Activated naive CD8-positive, alpha-beta T cell treated with anti-CD3 and anti-CD28 coated beads, Interleukin-2, amount 10 ng/mL, durations not matched to agents 7 days and 5 days (primary cell): ENCODE measurements at regions not wholly inside any gene's neighbourhood (a gene's known extent, or its start where the extent isn't known, plus 50 kb on each side); places are given as distances from the start of the nearest gene placed in this dataset.

Source experiments
- ATAC-seq: fragments of 150-1000 bp; cut with Tn5 transposase; one replicate; pipeline ENCODE4 v1.10.0; 2021; ENCODE audit warnings: low read depth, moderate library complexity
- POLR2A ChIA-PET: fragments of 350-600 bp; sonication (Branson Sonifier 250); formaldehyde crosslinking; loops from one replicate; lab custom pipeline; 2021; ENCODE audit warnings: antibody characterized with exemption; lab: Charles Lee
- DNase-seq: peaks from one replicate; pipeline ENCODE4 v3.0.0; 2021
- H3K27ac Mint-ChIP-seq: one replicate; pipeline ENCODE4 v1.8.0; 2022; ENCODE audit warnings: mild to moderate bottlenecking, mixed read lengths
- H3K27me3 Mint-ChIP-seq: one replicate; pipeline ENCODE4 v1.8.0; 2022; ENCODE audit warnings: mild to moderate bottlenecking, moderate library complexity, mixed read lengths
- H3K36me3 Mint-ChIP-seq: one replicate; pipeline ENCODE4 v1.8.0; 2021; ENCODE audit warnings: mild to moderate bottlenecking, mixed read lengths
- H3K4me1 Mint-ChIP-seq: one replicate; pipeline ENCODE4 v1.8.0; 2021; ENCODE audit warnings: mixed read lengths
- H3K4me3 Mint-ChIP-seq: one replicate; pipeline ENCODE4 v1.8.0; 2022; ENCODE audit warnings: mild to moderate bottlenecking, moderate library complexity, mixed read lengths
- H3K9me3 Mint-ChIP-seq: one replicate; pipeline ENCODE4 v1.8.0; 2021; ENCODE audit warnings: mixed read lengths

- POLR2A ChIA-PET = no interaction called here
- no peak for DNase-seq
- Mint-ChIP-seq H3K4me1 (no peaks in the 10 kb centered on the region), H3K36me3 (no peaks in the 10 kb centered on the region), H3K27me3 (no peaks in the 10 kb centered on the region), H3K9me3 (peaks cover 4% of the 10 kb centered on the region), H3K4me3 (no peak overlapping the region), H3K27ac (no peak overlapping the region)
- ATAC-seq = no peak
Measured at GRCh38 chr13:112003396-112003795, 63.6 kb upstream of the SOX1 start.

- ATAC-seq (no peak), DNase-seq (no peak)
- Mint-ChIP-seq H3K4me1 (no peaks in the 10 kb centered on the region), H3K27ac (no peak overlapping the region), H3K9me3 (peaks cover 4% of the 10 kb centered on the region), H3K27me3 (no peaks in the 10 kb centered on the region), H3K4me3 (no peak overlapping the region), H3K36me3 (no peaks in the 10 kb centered on the region)
- POLR2A ChIA-PET = no interaction called here
Measured at GRCh38 chr13:112003941-112004340, 63.0 kb upstream of the SOX1 start.

DNA sequence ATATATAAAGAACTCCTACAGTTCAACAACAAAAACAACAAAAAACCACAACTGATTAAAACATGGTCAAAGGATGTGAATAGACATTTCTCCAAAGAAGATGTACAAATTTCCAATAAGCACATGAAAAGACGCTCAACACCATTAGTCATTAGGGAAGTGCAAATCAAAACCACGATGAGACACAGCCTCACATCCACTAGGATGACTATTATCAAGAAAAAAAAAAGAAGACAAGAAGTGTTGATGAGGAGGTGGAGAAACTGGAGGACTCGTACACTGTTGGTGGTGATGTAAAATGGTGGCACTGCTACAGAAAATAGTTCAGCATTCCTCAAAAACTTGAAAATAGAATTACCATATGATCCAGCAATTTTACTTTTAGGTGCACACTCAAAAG is 61.0 kb upstream of the SOX1 start:
- H3K27ac Mint-ChIP-seq = no peak overlapping the region
- H3K27me3 Mint-ChIP-seq = no peaks in the 10 kb centered on the region
- no peaks in the 10 kb centered on the region for H3K36me3 Mint-ChIP-seq
- no peaks in the 10 kb centered on the region for H3K4me1 Mint-ChIP-seq
- H3K9me3 Mint-ChIP-seq = peaks cover 4% of the 10 kb centered on the region
- POLR2A ChIA-PET = no interaction called here
- no peak for DNase-seq
- H3K4me3 Mint-ChIP-seq = no peak overlapping the region
- no peak for ATAC-seq

- H3K4me1 Mint-ChIP-seq = no peaks in the 10 kb centered on the region
- H3K27ac Mint-ChIP-seq = no peak overlapping the region
- no peak for DNase-seq
- H3K27me3 Mint-ChIP-seq = no peaks in the 10 kb centered on the region
- H3K4me3 Mint-ChIP-seq = no peak overlapping the region
- H3K36me3 Mint-ChIP-seq = no peaks in the 10 kb centered on the region
- peaks cover 4% of the 10 kb centered on the region for H3K9me3 Mint-ChIP-seq
- no peak for ATAC-seq
- POLR2A ChIA-PET = interaction anchor here (0.5 kb wide), 1 partner anchor 40 kb away, joined by 3 read pairs; no protein-coding TSS in a partner anchor
Measured at GRCh38 chr13:112007191-112007590, 59.8 kb upstream of the SOX1 start.

DNA sequence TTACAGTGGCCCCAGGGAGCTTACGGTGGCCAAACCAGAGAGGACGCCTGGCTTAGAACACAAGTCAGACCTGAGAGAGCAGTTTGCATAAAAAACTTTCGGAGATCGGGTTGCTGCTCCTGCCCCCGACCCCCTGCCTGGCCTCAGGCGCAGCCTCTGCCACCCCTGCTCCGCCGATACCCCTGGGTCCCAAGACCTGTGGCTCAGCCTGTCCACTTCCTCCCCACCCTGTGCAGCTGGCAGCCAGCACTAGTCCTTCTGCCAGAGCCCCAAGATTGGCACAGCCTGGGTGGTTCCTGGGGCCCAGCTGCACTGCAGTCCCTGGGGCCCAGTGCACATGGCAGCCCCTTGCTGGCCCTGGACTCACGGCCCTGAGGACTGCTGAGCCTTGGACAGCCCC is 56.2 kb upstream of the SOX1 start:
- H3K27ac Mint-ChIP-seq = no peak overlapping the region
- ATAC-seq (no peak), DNase-seq (no peak)
- H3K36me3 Mint-ChIP-seq = no peaks in the 10 kb centered on the region
- H3K9me3 Mint-ChIP-seq = peaks cover 7% of the 10 kb centered on the region
- H3K4me1 Mint-ChIP-seq = no peaks in the 10 kb centered on the region
- POLR2A ChIA-PET = no interaction called here
- no peak overlapping the region for H3K4me3 Mint-ChIP-seq
- no peaks in the 10 kb centered on the region for H3K27me3 Mint-ChIP-seq

DNA sequence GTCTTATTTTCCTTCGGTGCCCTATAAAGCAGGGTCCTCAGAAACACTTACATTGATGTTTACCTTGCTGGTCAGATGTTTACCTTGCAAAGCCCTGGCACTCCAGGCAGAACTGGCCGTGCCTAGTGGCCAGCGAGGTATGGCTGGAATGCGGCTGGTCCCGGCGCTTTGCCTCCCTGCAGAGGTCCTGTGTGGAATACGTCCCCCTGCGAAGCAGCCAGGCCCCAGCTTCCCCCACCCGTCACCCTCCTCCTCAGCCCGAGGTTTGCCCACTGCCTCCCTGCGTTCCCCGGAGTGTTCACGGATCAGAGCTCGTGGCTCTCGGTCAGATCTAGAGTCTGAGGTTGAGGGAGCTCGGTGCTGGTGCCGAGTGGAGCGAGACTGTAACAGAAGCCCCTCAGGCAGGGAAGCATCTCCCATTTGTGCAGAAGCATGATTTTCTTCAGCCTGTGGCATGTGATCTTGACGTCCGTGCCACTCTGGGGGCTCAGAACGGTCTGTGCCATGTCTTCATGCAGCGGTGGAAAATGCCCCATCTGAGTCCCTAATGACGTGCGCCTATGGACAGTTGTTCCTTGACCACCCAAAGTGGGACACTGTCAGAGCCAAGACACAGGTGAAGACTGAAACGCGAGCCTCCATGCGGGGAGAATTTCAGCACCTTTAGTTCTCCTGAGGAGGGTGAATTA is 54.8 kb upstream of the SOX1 start:
- H3K27ac Mint-ChIP-seq = no peak overlapping the region
- H3K4me1 Mint-ChIP-seq = no peaks in the 10 kb centered on the region
- DNase-seq (no peak), ATAC-seq (no peak)
- H3K27me3 Mint-ChIP-seq = no peaks in the 10 kb centered on the region
- POLR2A ChIA-PET = no interaction called here
- no peaks in the 10 kb centered on the region for H3K36me3 Mint-ChIP-seq
- H3K9me3 Mint-ChIP-seq = peaks cover 4% of the 10 kb centered on the region
- H3K4me3 Mint-ChIP-seq = no peak overlapping the region

DNA sequence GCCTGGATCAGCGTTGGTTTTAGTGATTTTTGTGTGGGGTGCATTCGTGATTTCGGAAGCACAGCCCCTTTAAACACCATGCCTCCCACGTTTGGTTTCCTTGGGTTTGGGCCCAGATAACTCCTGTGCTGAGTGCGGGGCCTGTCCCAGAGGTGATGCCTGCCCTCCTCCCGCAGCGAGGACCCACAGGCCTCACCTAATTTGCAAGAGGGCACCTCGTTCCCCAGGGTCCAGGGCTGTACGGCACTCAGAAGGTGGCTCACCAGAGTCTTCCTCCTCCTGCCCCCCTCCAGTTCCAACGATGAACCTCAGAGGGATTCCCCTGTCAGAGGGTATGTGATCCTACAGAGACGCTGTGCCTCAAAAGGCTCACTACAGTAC is 54.3 kb upstream of the SOX1 start:
- H3K36me3 Mint-ChIP-seq = no peaks in the 10 kb centered on the region
- peaks cover 4% of the 10 kb centered on the region for H3K9me3 Mint-ChIP-seq
- no peak overlapping the region for H3K4me3 Mint-ChIP-seq
- no peaks in the 10 kb centered on the region for H3K4me1 Mint-ChIP-seq
- no peaks in the 10 kb centered on the region for H3K27me3 Mint-ChIP-seq
- ATAC-seq (no peak), DNase-seq (no peak)
- POLR2A ChIA-PET = no interaction called here
- H3K27ac Mint-ChIP-seq = no peak overlapping the region

DNA sequence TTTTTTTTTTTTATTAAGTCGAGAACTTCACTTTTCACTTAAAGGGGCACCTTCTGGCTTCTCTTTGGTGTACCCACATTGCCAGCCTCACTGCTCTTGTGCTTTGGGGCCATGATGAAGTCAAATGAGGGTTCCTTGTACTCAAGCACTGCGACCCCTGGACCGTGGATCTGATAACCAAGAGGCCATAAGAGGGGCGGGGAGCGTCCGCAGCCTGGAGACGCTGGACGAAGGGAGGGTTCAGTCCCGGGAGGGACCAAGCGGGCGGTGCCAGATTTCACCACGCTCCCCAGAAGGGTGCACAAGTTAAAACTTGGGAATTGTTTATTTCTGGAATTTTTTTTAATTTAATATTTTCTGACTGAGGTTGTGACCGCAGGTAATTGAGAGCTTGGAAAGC is 53.3 kb upstream of the SOX1 start:
- no peak for ATAC-seq
- POLR2A ChIA-PET = no interaction called here
- H3K9me3 Mint-ChIP-seq = peaks cover 4% of the 10 kb centered on the region

GRCh38 chr13:112014857-112015256 is 52.1 kb upstream of the SOX1 start:
- POLR2A ChIA-PET = no interaction called here

More for the DNA sequence above, 53.3 kb upstream of the SOX1 start:
- Mint-ChIP-seq H3K4me1 (no peaks in the 10 kb centered on the region), H3K27ac (no peak overlapping the region), H3K27me3 (no peaks in the 10 kb centered on the region), H3K4me3 (no peak overlapping the region), H3K36me3 (no peaks in the 10 kb centered on the region)
- no peak for DNase-seq

More at GRCh38 chr13:112014857-112015256, 52.1 kb upstream of the SOX1 start:
- H3K4me1 Mint-ChIP-seq = no peaks in the 10 kb centered on the region
- ATAC-seq (no peak), DNase-seq (no peak)
- H3K4me3 Mint-ChIP-seq = no peak overlapping the region
- no peaks in the 10 kb centered on the region for H3K27me3 Mint-ChIP-seq
- no peak overlapping the region for H3K27ac Mint-ChIP-seq
- H3K9me3 Mint-ChIP-seq = peaks cover 4% of the 10 kb centered on the region
- H3K36me3 Mint-ChIP-seq = no peaks in the 10 kb centered on the region
